ENCODE measurements at regions not wholly inside any gene's neighbourhood (a gene's known extent, or its start where the extent isn't known, plus 50 kb on each side); places are given as distances from the start of the nearest gene placed in this dataset.

- TF ChIP-seq YY1 (IDR thresholded peaks at IDR 0.05) (no peak), RXRA (IDR thresholded peaks at IDR 0.05) (no peak), HNF4A (conservative IDR thresholded peaks at IDR 0.05) (no peak), RAD21 (IDR thresholded peaks at IDR 0.05) (no peak)
Measured at GRCh38 chr2:129906861-129907235, 72.6 kb upstream of the RAB6C start (continued).

GRCh38 chr2:129907256-129907998 is 72.0 kb upstream of the RAB6C start:
- WGBS = 80% methylated on average over 13 of the region's 13 CpGs
- H3K4me1 ChIP-seq (ENCODE audit: control insufficient read depth in 4 of 4, insufficient read depth in 4 of 4, low read length in 3 of 4) = no peaks in the 10 kb centered on the region
- no peaks in the 10 kb centered on the region for H3K27me3 ChIP-seq (ENCODE audit: control insufficient read depth in 4 of 4, insufficient read depth in 4 of 4, low read length in 3 of 4)
- H3K4me3 ChIP-seq (ENCODE audit: low read depth in 1 of 3, low read length in 3 of 3) = no peak overlapping the region
- no peak for TF ChIP-seq RAD21 (IDR thresholded peaks at IDR 0.05)
- TF ChIP-seq FOXA1 (IDR thresholded peaks at IDR 0.05) = no peak
- TF ChIP-seq FOXA2 (IDR thresholded peaks at IDR 0.05) = no peak
- no peak for TF ChIP-seq ATF3 (IDR thresholded peaks at IDR 0.05)
- no peak for TF ChIP-seq SP1 (IDR thresholded peaks at IDR 0.05)
- no peak for TF ChIP-seq NR2F2 (IDR thresholded peaks at IDR 0.05)
- TF ChIP-seq HNF4G (IDR thresholded peaks at IDR 0.05) = no peak
- TF ChIP-seq GABPA (IDR thresholded peaks at IDR 0.05 in 1 of 2, conservative IDR thresholded peaks at IDR 0.05 in 1 of 2) = no peak
- TF ChIP-seq CTCF (IDR thresholded peaks at IDR 0.05; ENCODE audit: low read depth, low read length, missing input control) = no peak
- TF ChIP-seq ZBTB33 (IDR thresholded peaks at IDR 0.05) = no peak
- no peak for TF ChIP-seq HNF4A (conservative IDR thresholded peaks at IDR 0.05)
- TF ChIP-seq YY1 (IDR thresholded peaks at IDR 0.05) = no peak
- TF ChIP-seq REST (IDR thresholded peaks at IDR 0.05) = no peak
- TF ChIP-seq RXRA (IDR thresholded peaks at IDR 0.05) = no peak
- no peak for TF ChIP-seq EGR1 (IDR thresholded peaks at IDR 0.05; ENCODE audit: low read depth in 2 of 2)
- TF ChIP-seq TAF1 (conservative IDR thresholded peaks at IDR 0.05) = no peak
- no peak for TF ChIP-seq JUND (IDR thresholded peaks at IDR 0.05)
- no peak for TF ChIP-seq MAX (IDR thresholded peaks at IDR 0.05)
- no peaks in the 10 kb centered on the region for H3K9me3 ChIP-seq (ENCODE audit: control insufficient read depth in 4 of 4, low read length in 3 of 4)
- no peak overlapping the region for H3K27ac ChIP-seq (ENCODE audit: low read depth in 1 of 2, low read length in 2 of 2)
- DNase-seq (ENCODE audit: low spot score) = no peak
- no peak overlapping the region for H3K9ac ChIP-seq (ENCODE audit: low read depth in 1 of 2, low read length in 2 of 2)
- H3K36me3 ChIP-seq (ENCODE audit: control insufficient read depth in 4 of 4, insufficient read depth in 3 of 4, low read depth in 1 of 4, low read length in 3 of 4) = no peaks in the 10 kb centered on the region

Data from liver (tissue), 8 donors.